ENCODE measurements at regions not wholly inside any gene's neighbourhood (a gene's known extent, or its start where the extent isn't known, plus 50 kb on each side); places are given as distances from the start of the nearest gene placed in this dataset.
"Not testable (repeated sequence)": the region's sequence is repeated elsewhere in the genome, so short reads cannot be mapped to it uniquely, and the experiment has no call there.

- peaks cover 9% of the 10 kb centered on the region for H3K9me3 Mint-ChIP-seq
- peaks cover 22% of the 10 kb centered on the region for H3K27me3 Mint-ChIP-seq
- H3K4me1 Mint-ChIP-seq, result peaks cover 1% of the 10 kb centered on the region
- no peak for ATAC-seq (ENCODE audit: low read depth)
- H3K36me3 Mint-ChIP-seq, result peaks cover 3% of the 10 kb centered on the region
- peak; percentile 10 for DNase-seq
- POLR2A ChIA-PET, result no interaction called here
- H3K4me3 Mint-ChIP-seq, result no peak overlapping the region
- no peak overlapping the region for H3K27ac Mint-ChIP-seq
Observed at GRCh38 chr17:77530591-77530990, 389.8 kb downstream of the SEC14L1 start.

- Mint-ChIP-seq H3K36me3 (peaks cover 3% of the 10 kb centered on the region), H3K27ac (no peak overlapping the region), H3K4me1 (peaks cover 6% of the 10 kb centered on the region), H3K9me3 (peaks cover 9% of the 10 kb centered on the region), H3K27me3 (peaks cover 22% of the 10 kb centered on the region), H3K4me3 (no peak overlapping the region)
- no peak for ATAC-seq (ENCODE audit: low read depth)
- no peak for DNase-seq
- POLR2A ChIA-PET, result no interaction called here
Observed at GRCh38 chr17:77531002-77531401, 390.2 kb downstream of the SEC14L1 start.

DNA sequence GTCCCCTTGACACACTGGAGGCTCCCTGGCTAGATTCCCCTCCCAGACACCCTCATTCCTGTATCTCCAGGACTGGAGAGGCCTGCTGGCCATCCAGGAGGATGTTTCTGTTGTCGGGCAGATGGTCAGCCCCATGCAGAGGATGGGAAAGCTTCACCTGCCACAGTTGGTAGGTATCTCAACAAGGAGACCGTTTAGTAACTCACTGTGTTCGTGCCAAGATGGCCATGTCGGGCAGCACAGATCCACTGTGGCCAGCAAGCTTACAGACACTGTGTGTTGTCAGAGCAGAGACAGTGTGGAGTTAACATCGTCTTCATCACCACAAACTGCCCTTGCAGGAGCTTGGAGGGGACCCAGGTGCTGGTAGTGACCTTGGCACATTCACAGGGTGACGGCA is 390.9 kb downstream of the SEC14L1 start:
- Mint-ChIP-seq H3K4me3 (no peak overlapping the region), H3K36me3 (peaks cover 3% of the 10 kb centered on the region), H3K27me3 (peaks cover 22% of the 10 kb centered on the region), H3K9me3 (peaks cover 9% of the 10 kb centered on the region), H3K27ac (no peak overlapping the region), H3K4me1 (peaks cover 6% of the 10 kb centered on the region)
- POLR2A ChIA-PET, result no interaction called here
- ATAC-seq (ENCODE audit: low read depth) (no peak), DNase-seq (peak; percentile 12)

DNA sequence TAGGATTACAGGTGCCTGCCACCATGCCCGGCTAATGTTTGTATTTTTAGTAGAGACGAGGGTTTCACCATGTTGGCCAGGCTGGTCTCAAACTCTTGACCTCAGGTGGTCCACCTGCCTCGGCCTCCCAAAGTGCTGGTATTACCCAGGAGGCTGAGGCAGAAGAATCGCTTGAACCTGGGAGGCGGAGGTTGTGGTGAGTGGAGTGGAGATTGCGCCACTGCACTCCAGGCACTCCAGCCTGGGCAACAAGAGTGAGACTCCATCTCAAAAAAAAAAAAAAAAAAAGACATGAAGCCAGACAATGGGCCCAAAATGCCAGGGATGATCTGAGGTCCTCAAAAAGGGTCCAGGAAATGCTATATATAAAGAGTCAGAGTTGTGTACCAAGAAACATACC is 392.9 kb downstream of the SEC14L1 start:
- H3K27ac Mint-ChIP-seq; POLR2A ChIA-PET; ATAC-seq (ENCODE audit: low read depth); H3K4me3 Mint-ChIP-seq; H3K9me3 Mint-ChIP-seq; H3K36me3 Mint-ChIP-seq; H3K4me1 Mint-ChIP-seq: not testable (repeated sequence)
- peak; percentile 2 for DNase-seq
- peaks cover 28% of the 10 kb centered on the region for H3K27me3 Mint-ChIP-seq

DNA sequence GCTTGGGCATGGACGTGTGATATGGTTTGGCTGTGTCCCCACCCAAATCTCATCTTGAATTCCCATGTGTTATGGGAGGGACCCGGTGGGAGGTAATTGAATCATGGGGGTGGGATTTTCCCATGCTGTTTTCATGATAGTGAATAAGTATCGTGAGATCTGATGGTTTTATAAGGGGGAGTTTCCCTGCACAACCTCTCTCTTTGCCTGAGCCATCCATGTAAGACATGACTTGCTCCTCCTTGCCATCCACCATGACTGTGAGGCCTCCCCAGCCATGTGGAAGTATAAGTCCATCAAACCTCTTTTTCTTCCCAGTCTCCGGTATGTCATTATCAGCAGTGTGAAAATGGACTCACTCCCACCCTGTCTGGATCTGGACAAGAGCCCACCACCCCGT is 393.4 kb downstream of the SEC14L1 start:
- POLR2A ChIA-PET, result no interaction called here
- H3K4me3 Mint-ChIP-seq, result no peak overlapping the region
- H3K27ac Mint-ChIP-seq, result no peak overlapping the region
- H3K4me1 Mint-ChIP-seq, result peaks cover 6% of the 10 kb centered on the region
- no peak for ATAC-seq (ENCODE audit: low read depth)
- peaks cover 25% of the 10 kb centered on the region for H3K27me3 Mint-ChIP-seq
- H3K9me3 Mint-ChIP-seq, result peaks cover 9% of the 10 kb centered on the region
- H3K36me3 Mint-ChIP-seq, result peaks cover 3% of the 10 kb centered on the region
- no peak for DNase-seq

GRCh38 chr17:77535435-77535834 is 394.7 kb downstream of the SEC14L1 start:
- peaks cover 9% of the 10 kb centered on the region for H3K9me3 Mint-ChIP-seq
- peaks cover 3% of the 10 kb centered on the region for H3K36me3 Mint-ChIP-seq
- DNase-seq, result no peak
- POLR2A ChIA-PET, result no interaction called here
- H3K27me3 Mint-ChIP-seq, result peaks cover 20% of the 10 kb centered on the region
- no peak overlapping the region for H3K27ac Mint-ChIP-seq
- H3K4me3 Mint-ChIP-seq, result no peak overlapping the region
- peak; percentile 61 for ATAC-seq (ENCODE audit: low read depth)
- H3K4me1 Mint-ChIP-seq, result peaks cover 6% of the 10 kb centered on the region

DNA sequence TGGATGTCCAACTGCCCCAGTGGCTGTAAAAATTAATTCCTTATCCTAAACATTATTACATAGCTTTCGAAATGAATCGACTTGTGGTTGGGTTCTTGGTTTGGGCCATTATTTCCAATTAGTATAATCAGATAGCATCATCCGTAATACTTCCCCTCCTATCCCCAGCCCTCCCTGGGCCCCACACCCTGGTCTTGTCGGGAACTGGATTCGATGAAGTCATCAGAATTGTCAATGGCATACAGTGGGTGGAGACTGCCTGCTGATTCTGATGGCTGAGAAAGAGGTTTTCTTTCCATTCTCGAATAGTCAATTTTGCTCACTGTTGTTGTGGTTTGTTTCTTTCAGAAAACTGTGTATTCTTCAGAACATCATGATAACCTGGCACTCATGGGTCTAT is 395.1 kb downstream of the SEC14L1 start:
- no peak for ATAC-seq (ENCODE audit: low read depth)
- peaks cover 15% of the 10 kb centered on the region for H3K27me3 Mint-ChIP-seq
- POLR2A ChIA-PET, result no interaction called here
- H3K4me1 Mint-ChIP-seq, result peaks cover 6% of the 10 kb centered on the region
- no peak for DNase-seq
- H3K27ac Mint-ChIP-seq, result no peak overlapping the region
- peaks cover 9% of the 10 kb centered on the region for H3K9me3 Mint-ChIP-seq
- H3K4me3 Mint-ChIP-seq, result no peak overlapping the region
- H3K36me3 Mint-ChIP-seq, result peaks cover 3% of the 10 kb centered on the region

DNA sequence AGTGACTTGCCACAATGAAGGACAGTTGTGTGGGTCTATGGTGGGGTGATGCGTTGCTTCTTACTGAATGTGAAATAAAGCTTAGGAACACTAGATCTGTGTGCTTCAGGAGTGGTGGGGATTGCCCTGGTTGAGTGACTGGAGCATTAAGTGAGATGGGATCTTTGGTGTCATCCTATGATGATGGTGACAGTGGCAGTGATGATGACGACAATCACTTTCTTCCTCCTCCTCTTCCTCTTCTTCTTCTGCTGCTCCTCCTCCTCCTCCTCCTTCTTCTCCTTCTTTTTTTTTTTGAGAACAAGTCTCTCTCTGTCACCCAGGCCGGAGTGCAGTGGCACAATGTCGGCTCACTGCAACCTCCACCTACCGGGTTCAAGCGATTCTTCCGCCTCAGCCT is 396.8 kb downstream of the SEC14L1 start:
- Mint-ChIP-seq H3K27me3 (peaks cover 16% of the 10 kb centered on the region), H3K27ac (no peak overlapping the region), H3K36me3 (peaks cover 3% of the 10 kb centered on the region), H3K9me3 (peaks cover 9% of the 10 kb centered on the region), H3K4me1 (peaks cover 6% of the 10 kb centered on the region), H3K4me3 (no peak overlapping the region)
- POLR2A ChIA-PET, result no interaction called here
- DNase-seq, result no peak
- no peak for ATAC-seq (ENCODE audit: low read depth)

GRCh38 chr17:77540531-77540930 is 399.8 kb downstream of the SEC14L1 start:
- no peak overlapping the region for H3K27ac Mint-ChIP-seq
- H3K36me3 Mint-ChIP-seq, result no peaks in the 10 kb centered on the region
- ATAC-seq (ENCODE audit: low read depth), result no peak
- peaks cover 35% of the 10 kb centered on the region for H3K27me3 Mint-ChIP-seq
- POLR2A ChIA-PET, result no interaction called here
- H3K9me3 Mint-ChIP-seq, result no peaks in the 10 kb centered on the region
- no peak overlapping the region for H3K4me3 Mint-ChIP-seq
- DNase-seq, result no peak
- H3K4me1 Mint-ChIP-seq, result peaks cover 5% of the 10 kb centered on the region

GRCh38 chr17:77540975-77541374 is 400.2 kb downstream of the SEC14L1 start:
- peaks cover 37% of the 10 kb centered on the region for H3K27me3 Mint-ChIP-seq
- peaks cover 5% of the 10 kb centered on the region for H3K4me1 Mint-ChIP-seq
- no peaks in the 10 kb centered on the region for H3K36me3 Mint-ChIP-seq
- POLR2A ChIA-PET, result no interaction called here
- H3K4me3 Mint-ChIP-seq, result no peak overlapping the region
- H3K9me3 Mint-ChIP-seq, result no peaks in the 10 kb centered on the region
- ATAC-seq (ENCODE audit: low read depth) (no peak), DNase-seq (no peak)
- no peak overlapping the region for H3K27ac Mint-ChIP-seq

GRCh38 chr17:77542011-77542410 is 401.2 kb downstream of the SEC14L1 start:
- no peak for ATAC-seq (ENCODE audit: low read depth)
- no peak for DNase-seq
- H3K27ac Mint-ChIP-seq, result no peak overlapping the region
- H3K27me3 Mint-ChIP-seq, result peaks cover 38% of the 10 kb centered on the region
- no peaks in the 10 kb centered on the region for H3K36me3 Mint-ChIP-seq
- no peak overlapping the region for H3K4me3 Mint-ChIP-seq
- H3K4me1 Mint-ChIP-seq, result peaks cover 4% of the 10 kb centered on the region
- POLR2A ChIA-PET, result interaction anchor here (1.4 kb wide), 1 partner anchor 416 kb away, joined by 6 read pairs; the partner anchor contains the start of gene TNRC6C
- no peaks in the 10 kb centered on the region for H3K9me3 Mint-ChIP-seq

GRCh38 chr17:77542551-77543490 is 402.1 kb downstream of the SEC14L1 start:
- Mint-ChIP-seq H3K9me3 (no peaks in the 10 kb centered on the region), H3K4me1 (peaks cover 4% of the 10 kb centered on the region), H3K36me3 (no peaks in the 10 kb centered on the region), H3K27ac (no peak overlapping the region), H3K4me3 (no peak overlapping the region), H3K27me3 (peaks cover 34% of the 10 kb centered on the region)
- DNase-seq (peak; percentile 60), ATAC-seq (ENCODE audit: low read depth) (peak; percentile 89)
- POLR2A ChIA-PET, result interaction anchor here (1.4 kb wide), 1 partner anchor 416 kb away, joined by 6 read pairs; the partner anchor contains the start of gene TNRC6C

DNA sequence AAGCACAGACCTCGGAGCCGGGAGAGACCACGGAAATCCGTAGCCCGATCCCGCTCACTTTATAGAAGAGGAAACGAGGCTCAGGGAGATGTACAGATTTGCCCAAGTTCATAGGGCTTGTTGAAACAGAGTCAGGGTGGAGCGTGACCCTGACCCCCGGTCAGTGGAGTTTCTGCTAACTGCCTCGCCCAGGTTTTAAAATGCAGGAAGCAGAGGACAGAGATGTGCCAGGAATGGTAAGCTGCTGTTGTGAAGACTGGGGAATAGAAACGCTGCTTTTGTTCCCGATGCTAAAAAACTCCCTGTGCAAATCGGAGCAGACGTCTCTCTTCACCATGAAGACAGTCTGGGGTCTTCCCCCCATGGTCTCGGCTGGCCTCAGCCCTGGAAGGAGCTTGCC is 403.0 kb downstream of the SEC14L1 start:
- POLR2A ChIA-PET, result no interaction called here
- H3K27me3 Mint-ChIP-seq, result peaks cover 27% of the 10 kb centered on the region
- H3K27ac Mint-ChIP-seq, result no peak overlapping the region
- H3K9me3 Mint-ChIP-seq, result no peaks in the 10 kb centered on the region
- no peak for ATAC-seq (ENCODE audit: low read depth)
- peaks cover 4% of the 10 kb centered on the region for H3K4me1 Mint-ChIP-seq
- H3K36me3 Mint-ChIP-seq, result no peaks in the 10 kb centered on the region
- DNase-seq, result no peak
- no peak overlapping the region for H3K4me3 Mint-ChIP-seq

DNA sequence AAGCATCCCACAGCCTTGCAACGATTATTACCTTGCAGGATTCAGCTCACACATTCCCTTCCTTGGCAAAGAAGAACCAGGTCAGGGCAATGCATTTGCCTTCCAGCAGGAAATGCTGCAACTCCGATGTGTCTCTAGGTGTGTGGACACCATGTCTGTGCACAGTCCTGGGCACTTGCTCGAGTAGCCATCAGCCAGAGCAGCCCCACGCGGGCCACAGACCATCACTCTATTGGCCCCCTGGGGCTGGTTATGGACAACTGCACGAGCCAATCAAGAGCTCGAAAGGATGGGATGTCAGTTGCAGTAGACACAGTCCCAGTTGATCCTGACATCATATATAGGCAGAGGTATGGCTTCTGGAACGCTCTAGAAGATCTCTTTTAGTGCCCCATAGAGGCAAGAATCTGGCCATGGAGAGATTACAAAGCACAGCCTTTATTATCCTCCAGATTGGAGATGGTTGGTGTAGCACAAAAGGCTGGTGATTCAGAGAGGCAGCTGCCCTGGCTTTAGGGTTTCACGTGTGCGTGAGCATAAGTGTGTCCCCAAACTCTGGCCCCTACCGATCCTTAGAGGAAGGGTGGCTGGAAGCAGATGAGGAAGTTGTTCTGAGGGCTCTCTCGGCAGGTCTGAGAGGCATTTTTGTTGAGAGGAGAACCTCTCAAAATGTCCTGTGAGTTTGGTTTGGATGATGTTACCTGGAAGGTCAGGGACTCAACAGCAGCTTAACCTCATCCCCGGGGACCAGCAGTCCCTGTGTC is 403.8 kb downstream of the SEC14L1 start:
- Mint-ChIP-seq H3K27me3 (peaks cover 25% of the 10 kb centered on the region), H3K9me3 (no peaks in the 10 kb centered on the region), H3K27ac (no peak overlapping the region), H3K4me1 (peaks cover 4% of the 10 kb centered on the region), H3K36me3 (no peaks in the 10 kb centered on the region), H3K4me3 (no peak overlapping the region)
- POLR2A ChIA-PET, result no interaction called here
- no peak for ATAC-seq (ENCODE audit: low read depth)
- no peak for DNase-seq

Data from activated naive CD8-positive, alpha-beta T cell treated with anti-CD3 and anti-CD28 coated beads, Interleukin-2, amount 10 ng/mL, durations not matched to agents 7 days and 5 days (primary cell).